ENCODE measurements at regions not wholly inside any gene's neighbourhood (a gene's known extent, or its start where the extent isn't known, plus 50 kb on each side); places are given as distances from the start of the nearest gene placed in this dataset.

DNA sequence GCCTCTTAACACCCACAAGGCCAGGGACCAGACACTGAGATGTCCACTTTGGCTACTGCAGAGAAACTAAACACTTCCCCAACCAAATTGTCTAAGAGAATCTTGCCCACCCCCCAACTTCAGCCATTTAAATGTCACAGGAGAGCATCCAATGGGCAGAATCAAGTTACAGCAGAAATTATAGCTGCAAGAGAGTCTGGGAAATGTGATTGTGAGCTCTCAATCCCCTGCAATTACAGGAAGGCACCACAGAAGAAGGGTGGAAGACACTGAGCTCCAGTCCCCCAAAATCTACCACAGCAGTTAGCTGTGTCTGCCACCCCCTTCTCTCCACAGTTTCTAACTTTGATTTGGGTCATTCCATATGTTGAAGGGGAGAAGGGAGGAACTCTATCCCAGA lies 103.5 kb upstream of the ATL2 start:
- H3K4me1 ChIP-seq: no peaks in the 10 kb centered on the region
- H3K27ac ChIP-seq: no peak overlapping the region
- no peaks in the 10 kb centered on the region for H3K27me3 ChIP-seq (ENCODE audit: control insufficient read depth, insufficient read depth, low read length)
- H3K79me2 ChIP-seq: no peaks in the 10 kb centered on the region
- no peak overlapping the region for H3K4me3 ChIP-seq (ENCODE audit: low read depth, low read length)
- H3K9me3 ChIP-seq (ENCODE audit: control insufficient read depth, low read length): no peaks in the 10 kb centered on the region
- TF ChIP-seq, protein P1, sequence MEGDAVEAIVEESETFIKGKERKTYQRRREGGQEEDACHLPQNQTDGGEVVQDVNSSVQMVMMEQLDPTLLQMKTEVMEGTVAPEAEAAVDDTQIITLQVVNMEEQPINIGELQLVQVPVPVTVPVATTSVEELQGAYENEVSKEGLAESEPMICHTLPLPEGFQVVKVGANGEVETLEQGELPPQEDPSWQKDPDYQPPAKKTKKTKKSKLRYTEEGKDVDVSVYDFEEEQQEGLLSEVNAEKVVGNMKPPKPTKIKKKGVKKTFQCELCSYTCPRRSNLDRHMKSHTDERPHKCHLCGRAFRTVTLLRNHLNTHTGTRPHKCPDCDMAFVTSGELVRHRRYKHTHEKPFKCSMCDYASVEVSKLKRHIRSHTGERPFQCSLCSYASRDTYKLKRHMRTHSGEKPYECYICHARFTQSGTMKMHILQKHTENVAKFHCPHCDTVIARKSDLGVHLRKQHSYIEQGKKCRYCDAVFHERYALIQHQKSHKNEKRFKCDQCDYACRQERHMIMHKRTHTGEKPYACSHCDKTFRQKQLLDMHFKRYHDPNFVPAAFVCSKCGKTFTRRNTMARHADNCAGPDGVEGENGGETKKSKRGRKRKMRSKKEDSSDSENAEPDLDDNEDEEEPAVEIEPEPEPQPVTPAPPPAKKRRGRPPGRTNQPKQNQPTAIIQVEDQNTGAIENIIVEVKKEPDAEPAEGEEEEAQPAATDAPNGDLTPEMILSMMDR (IDR thresholded peaks at IDR 0.05): no peak
- H3K4me2 ChIP-seq (ENCODE audit: low read length): no peak overlapping the region
- H3K9ac ChIP-seq: no peak overlapping the region
- no peaks in the 10 kb centered on the region for H3K36me3 ChIP-seq (ENCODE audit: control insufficient read depth, insufficient read depth, low read length)
- no peak overlapping the region for H2AFZ ChIP-seq

DNA sequence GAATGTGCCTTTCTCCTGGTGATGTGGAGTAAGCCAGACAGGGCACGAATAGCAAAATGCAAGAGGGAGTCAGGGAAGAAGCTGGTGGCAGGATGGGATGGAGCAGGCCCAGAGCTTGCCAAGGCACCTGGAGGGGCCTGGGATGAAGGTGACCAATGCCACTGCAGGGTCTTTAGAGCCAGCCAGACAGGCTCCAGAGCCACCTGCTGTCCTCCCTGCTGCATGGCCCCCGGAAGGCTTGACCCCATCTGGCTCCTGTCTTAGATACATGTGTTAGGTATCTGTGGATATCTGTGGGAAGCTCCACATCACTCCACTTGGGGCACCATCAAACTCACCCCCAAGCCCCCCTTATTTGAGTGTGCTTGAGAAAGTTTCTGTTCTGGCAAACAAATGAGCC lies 99.9 kb upstream of the ATL2 start:
- no peaks in the 10 kb centered on the region for H3K27me3 ChIP-seq (ENCODE audit: control insufficient read depth, insufficient read depth, low read length)
- no peaks in the 10 kb centered on the region for H3K79me2 ChIP-seq
- TF ChIP-seq, protein P1 (IDR thresholded peaks at IDR 0.05): no peak
- H3K9ac ChIP-seq: no peak overlapping the region
- no peak overlapping the region for H2AFZ ChIP-seq
- no peak overlapping the region for H3K27ac ChIP-seq
- no peaks in the 10 kb centered on the region for H3K9me3 ChIP-seq (ENCODE audit: control insufficient read depth, low read length)
- H3K4me3 ChIP-seq (ENCODE audit: low read depth, low read length): no peak overlapping the region
- H3K4me1 ChIP-seq: no peaks in the 10 kb centered on the region
- H3K36me3 ChIP-seq (ENCODE audit: control insufficient read depth, insufficient read depth, low read length): no peaks in the 10 kb centered on the region
- no peak overlapping the region for H3K4me2 ChIP-seq (ENCODE audit: low read length)

DNA sequence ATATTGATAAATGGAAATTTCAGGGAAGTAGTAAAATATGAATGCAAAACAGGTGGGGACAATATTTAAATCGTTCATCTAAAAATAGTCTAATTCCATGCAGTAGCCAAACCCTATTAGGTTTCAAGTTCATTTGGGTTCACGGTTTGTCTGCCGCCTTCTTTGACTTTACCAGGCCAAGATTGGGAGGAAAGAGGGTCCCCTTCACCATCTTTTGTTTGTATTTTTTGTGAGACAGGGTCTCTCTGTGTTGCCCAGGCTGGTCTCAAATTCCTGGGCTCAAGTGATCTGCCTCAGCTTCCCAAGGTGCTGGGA lies 98.5 kb upstream of the ATL2 start:
- H3K9me3 ChIP-seq (ENCODE audit: control insufficient read depth, low read length): no peaks in the 10 kb centered on the region
- H3K36me3 ChIP-seq (ENCODE audit: control insufficient read depth, insufficient read depth, low read length): no peaks in the 10 kb centered on the region
- H3K4me2 ChIP-seq (ENCODE audit: low read length): no peak overlapping the region
- H3K79me2 ChIP-seq: no peaks in the 10 kb centered on the region
- H3K27me3 ChIP-seq (ENCODE audit: control insufficient read depth, insufficient read depth, low read length): no peaks in the 10 kb centered on the region
- H3K27ac ChIP-seq: no peak overlapping the region
- no peak overlapping the region for H3K9ac ChIP-seq
- no peaks in the 10 kb centered on the region for H3K4me1 ChIP-seq
- TF ChIP-seq, protein P1 (IDR thresholded peaks at IDR 0.05): no peak
- no peak overlapping the region for H3K4me3 ChIP-seq (ENCODE audit: low read depth, low read length)
- H2AFZ ChIP-seq: no peak overlapping the region

DNA sequence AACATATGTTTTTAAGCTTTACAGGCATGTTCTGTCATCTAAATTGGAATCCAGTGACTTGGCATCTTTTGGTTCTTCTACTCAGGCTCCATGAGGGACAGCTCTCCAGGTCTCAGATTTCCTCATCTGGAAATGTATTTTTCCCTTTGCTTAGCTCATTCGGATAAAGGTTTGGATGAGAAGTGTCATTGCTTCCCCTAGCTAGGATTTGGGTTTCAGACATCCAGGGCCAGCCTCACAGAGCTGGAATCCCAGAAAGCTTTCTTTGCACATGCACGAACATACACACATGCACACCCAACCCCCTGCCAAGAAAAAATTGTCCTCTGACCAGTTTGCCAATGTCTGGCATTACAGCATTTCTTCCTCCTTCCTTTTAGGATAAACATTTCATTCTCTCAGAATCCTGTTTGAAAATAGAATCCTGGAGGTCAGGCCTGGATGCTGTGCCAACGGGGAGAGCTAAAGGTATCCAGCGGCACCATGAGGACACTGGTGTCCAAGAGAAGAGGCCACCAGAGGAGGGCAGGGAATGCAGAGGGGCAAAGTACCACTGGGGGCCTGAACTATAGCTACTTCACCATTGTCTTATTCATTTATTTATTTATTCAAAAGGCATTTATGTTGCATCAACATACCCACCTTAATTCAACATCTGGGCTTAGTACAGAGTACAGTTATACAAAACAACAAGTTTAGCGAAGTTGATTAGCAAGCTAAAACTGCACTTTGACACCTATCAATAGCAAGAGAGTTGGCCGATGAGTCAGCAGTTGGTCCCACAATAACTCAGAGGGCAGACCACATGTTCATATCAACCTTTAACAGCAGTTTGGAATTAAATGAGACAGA lies 97.9 kb upstream of the ATL2 start:
- Histone ChIP-seq H2AFZ (no peak overlapping the region), H3K9ac (no peak overlapping the region), H3K27me3 (ENCODE audit: control insufficient read depth, insufficient read depth, low read length) (no peaks in the 10 kb centered on the region), H3K27ac (no peak overlapping the region), H3K9me3 (ENCODE audit: control insufficient read depth, low read length) (no peaks in the 10 kb centered on the region), H3K79me2 (no peaks in the 10 kb centered on the region), H3K4me2 (ENCODE audit: low read length) (no peak overlapping the region), H3K4me3 (ENCODE audit: low read depth, low read length) (no peak overlapping the region), H3K36me3 (ENCODE audit: control insufficient read depth, insufficient read depth, low read length) (no peaks in the 10 kb centered on the region), H3K4me1 (no peaks in the 10 kb centered on the region)
- TF ChIP-seq, protein P1 (IDR thresholded peaks at IDR 0.05): no peak

DNA sequence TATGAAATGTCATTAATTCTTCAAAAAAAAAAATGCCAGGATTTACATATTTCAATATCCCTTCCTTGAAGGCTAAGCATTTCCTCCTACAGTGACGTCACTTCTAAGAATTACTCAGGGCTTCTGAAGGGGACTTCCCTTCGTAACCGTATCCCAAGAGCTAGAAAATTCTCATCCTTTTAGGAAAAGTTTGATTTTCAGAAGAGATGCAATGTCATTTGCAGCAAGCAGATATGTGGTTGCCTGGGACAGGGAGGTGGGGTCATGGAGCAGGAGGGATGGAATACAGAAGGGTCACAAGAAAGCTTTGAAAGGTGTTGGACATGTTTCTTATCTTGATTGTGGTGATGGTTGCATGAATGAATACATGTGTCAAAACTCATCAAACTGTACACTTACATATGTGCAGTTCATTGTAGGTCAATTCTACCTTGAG lies 97.0 kb upstream of the ATL2 start:
- Histone ChIP-seq H2AFZ (no peak overlapping the region), H3K4me2 (ENCODE audit: low read length) (no peak overlapping the region), H3K27me3 (ENCODE audit: control insufficient read depth, insufficient read depth, low read length) (no peaks in the 10 kb centered on the region), H3K4me1 (no peaks in the 10 kb centered on the region), H3K4me3 (ENCODE audit: low read depth, low read length) (no peak overlapping the region), H3K79me2 (no peaks in the 10 kb centered on the region), H3K9ac (no peak overlapping the region), H3K36me3 (ENCODE audit: control insufficient read depth, insufficient read depth, low read length) (no peaks in the 10 kb centered on the region), H3K27ac (no peak overlapping the region), H3K9me3 (ENCODE audit: control insufficient read depth, low read length) (no peaks in the 10 kb centered on the region)
- TF ChIP-seq, protein P1 (IDR thresholded peaks at IDR 0.05): no peak

Measured in parathyroid adenoma (tissue), 2 donors.